ENCODE measurements at regions not wholly inside any gene's neighbourhood (a gene's known extent, or its start where the extent isn't known, plus 50 kb on each side); places are given as distances from the start of the nearest gene placed in this dataset.
"Not testable (repeated sequence)": the region's sequence is repeated elsewhere in the genome, so short reads cannot be mapped to it uniquely, and the experiment has no call there.

DNA sequence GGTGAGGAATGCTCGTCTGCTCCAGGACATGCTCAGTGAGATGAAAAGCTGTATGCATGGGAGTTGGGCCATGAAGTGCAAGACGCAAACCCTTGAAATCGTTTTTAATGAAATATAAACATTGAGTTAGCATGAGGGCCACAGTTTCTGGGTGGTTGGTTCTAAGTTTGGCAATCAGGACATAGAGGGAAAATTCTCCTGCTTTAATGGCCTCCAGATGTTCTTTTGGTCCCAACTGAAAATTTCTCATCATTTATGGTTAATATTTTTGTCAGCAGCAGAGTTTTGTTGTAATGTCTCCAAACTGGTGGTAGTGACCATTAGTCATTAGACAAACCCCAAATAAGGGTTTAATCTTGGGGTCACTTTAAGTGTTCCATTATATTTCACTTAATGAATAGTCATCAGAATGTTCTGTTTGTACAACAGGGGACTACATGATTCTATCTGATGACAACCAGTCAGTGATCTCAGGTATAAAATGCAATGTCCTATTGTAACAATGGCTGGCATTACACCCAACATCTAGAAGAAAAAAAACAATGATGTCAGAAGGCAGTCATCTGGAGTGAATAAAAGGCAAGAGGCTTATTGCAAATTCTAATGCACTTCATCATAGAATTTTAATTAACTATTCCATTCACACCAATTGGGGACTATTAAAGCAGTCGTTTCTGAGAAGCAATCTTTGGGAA is 197.4 kb downstream of the JCAD start:
- Histone ChIP-seq H3K9me3 (replicated peaks in 1 of 2; ENCODE audit: control insufficient read depth in 1 of 2, insufficient read depth in 1 of 2, low read length in 2 of 2) (no peaks in the 10 kb centered on the region), H4K20me1 (ENCODE audit: insufficient read depth, low read length) (no peaks in the 10 kb centered on the region), H2AFZ (ENCODE audit: insufficient read depth, low read depth, low read length, poor library complexity, severe bottlenecking) (no peak overlapping the region), H3K9ac (ENCODE audit: insufficient read depth, low read length, poor library complexity, severe bottlenecking) (no peak overlapping the region), H3K79me2 (ENCODE audit: insufficient read depth, low read length) (no peaks in the 10 kb centered on the region), H3K4me2 (replicated peaks; ENCODE audit: extremely low read depth, low read length, poor library complexity, severe bottlenecking) (no peak overlapping the region), H3K27ac (ENCODE audit: low read depth in 1 of 2, low read length in 2 of 2) (no peak overlapping the region), H3K4me1 (ENCODE audit: control insufficient read depth in 1 of 2, insufficient read depth in 2 of 2, low read length in 2 of 2) (peaks cover 0 to 5% of the 10 kb centered on the region in 2 donors), H3K4me3 (replicated peaks in 1 of 3; ENCODE audit: low read depth in 2 of 3, low read length in 3 of 3) (no peak overlapping the region), H3K27me3 (ENCODE audit: control insufficient read depth in 2 of 2, insufficient read depth in 2 of 2, low read length in 2 of 2) (no peaks in the 10 kb centered on the region), H3K36me3 (replicated peaks in 1 of 2; ENCODE audit: control insufficient read depth in 1 of 2, insufficient read depth in 2 of 2, low read length in 2 of 2) (no peaks in the 10 kb centered on the region)
- H3K27ac Mint-ChIP-seq = no peak overlapping the region
- 87% methylated on average over 3 of the region's 4 CpGs for WGBS (ENCODE audit: insufficient coverage)
- H3K4me1 Mint-ChIP-seq = peaks cover 7% of the 10 kb centered on the region
- TF ChIP-seq, protein P1, sequence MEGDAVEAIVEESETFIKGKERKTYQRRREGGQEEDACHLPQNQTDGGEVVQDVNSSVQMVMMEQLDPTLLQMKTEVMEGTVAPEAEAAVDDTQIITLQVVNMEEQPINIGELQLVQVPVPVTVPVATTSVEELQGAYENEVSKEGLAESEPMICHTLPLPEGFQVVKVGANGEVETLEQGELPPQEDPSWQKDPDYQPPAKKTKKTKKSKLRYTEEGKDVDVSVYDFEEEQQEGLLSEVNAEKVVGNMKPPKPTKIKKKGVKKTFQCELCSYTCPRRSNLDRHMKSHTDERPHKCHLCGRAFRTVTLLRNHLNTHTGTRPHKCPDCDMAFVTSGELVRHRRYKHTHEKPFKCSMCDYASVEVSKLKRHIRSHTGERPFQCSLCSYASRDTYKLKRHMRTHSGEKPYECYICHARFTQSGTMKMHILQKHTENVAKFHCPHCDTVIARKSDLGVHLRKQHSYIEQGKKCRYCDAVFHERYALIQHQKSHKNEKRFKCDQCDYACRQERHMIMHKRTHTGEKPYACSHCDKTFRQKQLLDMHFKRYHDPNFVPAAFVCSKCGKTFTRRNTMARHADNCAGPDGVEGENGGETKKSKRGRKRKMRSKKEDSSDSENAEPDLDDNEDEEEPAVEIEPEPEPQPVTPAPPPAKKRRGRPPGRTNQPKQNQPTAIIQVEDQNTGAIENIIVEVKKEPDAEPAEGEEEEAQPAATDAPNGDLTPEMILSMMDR (IDR thresholded peaks at IDR 0.05) = no peak
- H3K4me3 Mint-ChIP-seq = no peak overlapping the region
- no peak for DNase-seq
- intact Hi-C loops (cut with micrococcal nuclease) = no loop called here
- no peaks in the 10 kb centered on the region for H3K36me3 Mint-ChIP-seq
- no peaks in the 10 kb centered on the region for H3K9me3 Mint-ChIP-seq
- peaks cover 0 to 3% (median 0%) of the 10 kb centered on the region in 3 donors for H3K27me3 Mint-ChIP-seq (ENCODE audit: low read depth in 3 of 3)

DNA sequence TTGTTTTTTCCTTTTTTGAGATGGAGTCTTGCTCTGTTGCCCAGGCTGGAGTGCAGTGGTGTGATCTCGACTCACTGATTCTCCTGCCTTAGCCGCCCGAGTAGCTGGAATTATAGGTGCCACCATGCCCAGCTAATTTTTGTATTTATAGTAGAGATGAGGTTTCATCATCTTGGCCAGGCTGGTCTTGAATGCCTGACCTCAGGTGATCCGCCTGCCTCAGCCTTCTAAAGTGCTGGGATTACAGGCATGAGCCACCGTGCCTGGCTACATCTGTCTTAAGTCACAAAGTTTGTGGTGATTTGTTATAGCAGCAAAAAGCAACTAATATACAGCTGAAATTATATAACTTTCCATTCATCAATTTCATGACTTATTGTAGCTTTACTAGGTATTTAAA is 198.2 kb downstream of the JCAD start:
- DNase-seq = not testable (repeated sequence)

More for the DNA sequence above, 198.2 kb downstream of the JCAD start:
- H3K36me3 ChIP-seq (replicated peaks in 1 of 2; ENCODE audit: control insufficient read depth in 1 of 2, insufficient read depth in 2 of 2, low read length in 2 of 2); H3K9ac ChIP-seq (ENCODE audit: insufficient read depth, low read length, poor library complexity, severe bottlenecking); H3K4me1 Mint-ChIP-seq; H4K20me1 ChIP-seq (ENCODE audit: insufficient read depth, low read length); H2AFZ ChIP-seq (ENCODE audit: insufficient read depth, low read depth, low read length, poor library complexity, severe bottlenecking); H3K36me3 Mint-ChIP-seq; H3K27me3 Mint-ChIP-seq (ENCODE audit: low read depth in 3 of 3); H3K9me3 ChIP-seq (replicated peaks in 1 of 2; ENCODE audit: control insufficient read depth in 1 of 2, insufficient read depth in 1 of 2, low read length in 2 of 2); H3K4me1 ChIP-seq (ENCODE audit: control insufficient read depth in 1 of 2, insufficient read depth in 2 of 2, low read length in 2 of 2); intact Hi-C loops (cut with micrococcal nuclease); H3K4me2 ChIP-seq (replicated peaks; ENCODE audit: extremely low read depth, low read length, poor library complexity, severe bottlenecking); H3K27ac ChIP-seq (ENCODE audit: low read depth in 1 of 2, low read length in 2 of 2); H3K27me3 ChIP-seq (ENCODE audit: control insufficient read depth in 2 of 2, insufficient read depth in 2 of 2, low read length in 2 of 2); H3K79me2 ChIP-seq (ENCODE audit: insufficient read depth, low read length); H3K4me3 ChIP-seq (replicated peaks in 1 of 3; ENCODE audit: low read depth in 2 of 3, low read length in 3 of 3); H3K9me3 Mint-ChIP-seq; H3K4me3 Mint-ChIP-seq; H3K27ac Mint-ChIP-seq: not testable (repeated sequence)
- WGBS (ENCODE audit: insufficient coverage) = no CpG with 5 or more reads among the region's 5 CpGs

Measured in CD14-positive monocyte (primary cell).